GDM1 (cell line): ENCODE measurements at regions not wholly inside any gene's neighbourhood (a gene's known extent, or its start where the extent isn't known, plus 50 kb on each side); places are given as distances from the start of the nearest gene placed in this dataset.

Source experiments
- DNase-seq: peaks from one replicate; lab custom pipeline; 2025; lab: John Stamatoyannopoulos, UW

- no peak for DNase-seq
Observed at GRCh38 chr22:48397531-48398180, 1430.0 kb downstream of the BRD1 start.

- no peak for DNase-seq
Observed at GRCh38 chr22:48396785-48397530, 1430.7 kb downstream of the BRD1 start.

- DNase-seq: no peak
Observed at GRCh38 chr22:48396091-48396784, 1431.4 kb downstream of the BRD1 start.

- no peak for DNase-seq
Observed at GRCh38 chr22:48395201-48395600, 1432.5 kb downstream of the BRD1 start.

GRCh38 chr22:48394787-48395186 is 1432.9 kb downstream of the BRD1 start:
- no peak for DNase-seq

- no peak for DNase-seq
Observed at GRCh38 chr22:48393885-48394284, 1433.8 kb downstream of the BRD1 start.

GRCh38 chr22:48393041-48393370 is 1434.7 kb downstream of the BRD1 start:
- no peak for DNase-seq

- DNase-seq: no peak
Observed at GRCh38 chr22:48391820-48392219, 1435.9 kb downstream of the BRD1 start.

- DNase-seq: no peak
Observed at GRCh38 chr22:48391171-48391711, 1436.4 kb downstream of the BRD1 start.

- DNase-seq: no peak
Observed at GRCh38 chr22:48389916-48390315, 1437.8 kb downstream of the BRD1 start.

GRCh38 chr22:48382197-48382596 is 1445.5 kb downstream of the BRD1 start:
- no peak for DNase-seq

- no peak for DNase-seq
Observed at GRCh38 chr22:48380016-48380665, 1447.5 kb downstream of the BRD1 start.

GRCh38 chr22:48379371-48379770 is 1448.3 kb downstream of the BRD1 start:
- no peak for DNase-seq

- DNase-seq: no peak
Observed at GRCh38 chr22:48378673-48379072, 1449.0 kb downstream of the BRD1 start.

- DNase-seq: no peak
Observed at GRCh38 chr22:48376936-48377712, 1450.5 kb downstream of the BRD1 start.

- DNase-seq: no peak
Observed at GRCh38 chr22:48376428-48376827, 1451.2 kb downstream of the BRD1 start.

- no peak for DNase-seq
Observed at GRCh38 chr22:48373626-48374173, 1454.0 kb downstream of the BRD1 start.

- DNase-seq: no peak
Observed at GRCh38 chr22:48372390-48372789, 1455.3 kb downstream of the BRD1 start.

GRCh38 chr22:48371391-48371790 is 1456.3 kb downstream of the BRD1 start:
- no peak for DNase-seq

- no peak for DNase-seq
Observed at GRCh38 chr22:48370508-48371325, 1457.0 kb downstream of the BRD1 start.
